ENCODE measurements at regions not wholly inside any gene's neighbourhood (a gene's known extent, or its start where the extent isn't known, plus 50 kb on each side); places are given as distances from the start of the nearest gene placed in this dataset.

DNA sequence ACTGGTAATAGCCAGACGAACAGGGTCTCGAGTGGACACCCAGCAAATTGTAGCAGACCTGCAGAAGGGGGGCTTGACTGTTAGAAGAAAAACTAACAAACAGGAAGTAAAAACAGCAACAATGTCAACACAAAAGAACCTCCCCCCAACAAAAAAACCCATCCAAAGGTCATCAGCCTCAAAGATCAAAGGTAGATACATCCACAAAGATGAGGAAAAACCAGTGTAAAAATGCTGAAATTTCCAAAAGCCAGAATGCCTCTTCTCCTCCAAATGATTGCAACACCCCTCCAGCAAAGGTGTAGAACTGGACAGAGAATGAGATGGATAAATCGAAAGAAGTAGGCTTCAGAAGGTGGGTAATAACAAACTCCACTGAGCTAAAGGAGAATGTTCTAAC, 313.0 kb upstream of the TEX13C start:
- no peak for DNase-seq

DNA sequence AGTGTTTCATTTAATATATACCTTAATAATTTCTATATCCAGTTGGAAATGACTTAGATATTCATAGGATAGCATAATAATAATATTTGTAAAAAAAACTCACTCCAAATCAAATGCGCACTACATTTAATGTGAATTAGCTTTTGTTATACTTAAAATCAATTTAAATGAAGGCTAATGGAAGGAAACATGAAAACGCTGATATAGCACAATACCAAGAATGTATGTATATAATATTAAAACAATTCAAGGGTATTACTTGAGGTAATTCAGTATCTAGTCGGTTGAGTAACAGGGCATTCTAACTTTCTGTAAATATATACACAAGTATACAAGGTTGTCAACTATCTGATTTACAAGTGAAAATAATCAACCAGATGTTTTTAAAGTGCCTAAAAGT, 307.1 kb upstream of the TEX13C start:
- DNase-seq = no peak

DNA sequence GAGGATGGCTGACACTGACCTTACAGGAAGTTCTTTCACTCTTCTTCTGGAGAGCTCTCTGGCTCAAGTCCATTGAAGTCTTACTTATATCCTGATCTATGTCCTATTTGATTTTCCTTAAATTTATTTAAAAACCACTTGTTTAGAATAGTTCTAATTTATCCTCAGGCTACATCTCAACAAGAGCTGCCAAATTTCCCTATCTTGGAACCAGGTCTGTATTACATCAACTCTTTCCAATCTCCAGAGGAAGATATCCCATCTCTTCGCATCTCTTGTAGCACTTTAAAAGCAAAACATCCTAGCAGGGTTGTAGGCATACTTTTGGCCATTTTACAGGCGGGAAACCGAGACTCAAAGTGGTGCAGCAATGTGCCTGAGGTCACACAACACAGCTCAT, 290.5 kb upstream of the TEX13C start:
- DNase-seq = no peak
